IPS DF 4.7 (cell line): ENCODE measurements at regions not wholly inside any gene's neighbourhood (a gene's known extent, or its start where the extent isn't known, plus 50 kb on each side); places are given as distances from the start of the nearest gene placed in this dataset.
A peak's percentile ranks its signal among the peaks of the same experiment; 100 is the strongest.

Experiments used
- DNase-seq: peaks from one replicate; pipeline ENCODE4 v3.0.0-alpha.2; 2013; ENCODE audit warnings: low spot score; ENCODE audit errors: extremely low read depth

DNA sequence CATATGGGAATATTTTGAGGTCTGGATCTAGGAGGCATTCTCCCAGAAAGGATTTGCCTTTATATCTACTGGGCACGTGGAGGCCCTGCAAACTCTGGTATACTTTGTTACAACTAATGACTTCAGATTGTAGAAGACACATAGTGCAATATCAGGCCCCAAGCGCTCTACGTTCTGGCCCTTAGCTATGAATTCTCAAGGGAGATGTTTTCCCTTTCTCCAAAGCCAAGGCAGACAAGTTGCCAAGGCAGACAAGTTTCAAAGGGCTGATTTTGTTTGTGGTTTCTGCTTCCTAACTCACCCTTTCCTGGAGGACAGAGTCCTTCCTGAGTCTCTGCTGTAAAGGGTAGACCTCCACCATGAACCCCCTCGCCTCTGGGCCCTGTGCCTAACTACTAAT is 99.4 kb upstream of the CTTNBP2 start:
- no peak for DNase-seq

DNA sequence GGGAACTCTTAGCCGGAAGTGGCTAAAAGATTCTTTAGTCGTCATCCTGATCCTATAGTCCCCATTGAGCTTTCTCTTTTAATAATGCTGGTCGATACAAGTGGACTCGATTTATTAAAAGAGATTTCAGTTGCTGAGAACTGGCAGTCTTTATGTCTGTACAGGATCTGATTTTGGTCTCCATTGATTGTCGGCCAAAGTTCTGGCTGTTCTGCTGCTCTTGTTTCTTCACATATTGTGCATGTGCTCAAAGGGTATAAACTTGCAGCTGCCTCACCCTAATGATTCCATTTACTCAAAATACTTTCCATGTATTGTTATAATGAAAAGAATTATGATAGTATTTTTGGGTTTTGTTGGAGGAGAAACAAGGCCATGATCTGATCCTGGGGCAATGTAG is 100.7 kb upstream of the CTTNBP2 start:
- no peak for DNase-seq

DNA sequence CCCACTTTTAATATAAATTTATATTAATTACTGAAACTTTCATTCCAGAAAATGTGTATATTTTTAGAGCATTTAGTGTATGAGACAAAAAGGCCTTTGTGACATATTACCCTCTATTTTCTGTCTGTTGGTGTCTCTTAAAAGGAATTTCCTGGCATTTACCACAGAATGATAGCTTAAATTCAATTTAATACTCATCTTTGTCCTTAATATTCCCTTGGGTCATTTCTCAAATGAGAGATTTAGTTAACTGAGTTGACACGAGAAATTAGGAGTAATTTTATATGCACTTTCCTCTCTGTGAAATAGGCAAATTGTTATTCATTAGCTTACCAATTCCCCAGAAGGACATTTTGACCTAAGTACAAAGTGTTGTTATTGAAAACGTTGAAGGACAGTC is 101.7 kb upstream of the CTTNBP2 start:
- no peak for DNase-seq

DNA sequence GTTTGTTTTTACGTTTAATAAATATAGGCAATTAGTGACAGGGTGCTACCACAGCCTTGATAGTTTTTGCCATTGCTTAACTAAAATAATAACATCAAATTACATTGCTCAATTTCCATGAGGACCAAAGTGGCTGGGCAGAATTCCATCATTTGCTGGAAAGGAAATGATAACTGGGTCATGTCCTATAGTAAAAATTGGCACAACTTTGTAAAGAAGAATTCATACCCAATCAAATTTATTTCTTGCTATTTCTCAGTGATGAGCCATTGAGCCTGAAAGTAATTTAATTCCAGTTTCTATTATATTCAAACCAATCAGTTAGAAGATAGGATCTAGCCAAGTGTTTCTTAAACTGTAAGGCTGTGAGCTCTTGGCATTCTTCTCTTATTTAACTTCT is 102.2 kb upstream of the CTTNBP2 start:
- no peak for DNase-seq

DNA sequence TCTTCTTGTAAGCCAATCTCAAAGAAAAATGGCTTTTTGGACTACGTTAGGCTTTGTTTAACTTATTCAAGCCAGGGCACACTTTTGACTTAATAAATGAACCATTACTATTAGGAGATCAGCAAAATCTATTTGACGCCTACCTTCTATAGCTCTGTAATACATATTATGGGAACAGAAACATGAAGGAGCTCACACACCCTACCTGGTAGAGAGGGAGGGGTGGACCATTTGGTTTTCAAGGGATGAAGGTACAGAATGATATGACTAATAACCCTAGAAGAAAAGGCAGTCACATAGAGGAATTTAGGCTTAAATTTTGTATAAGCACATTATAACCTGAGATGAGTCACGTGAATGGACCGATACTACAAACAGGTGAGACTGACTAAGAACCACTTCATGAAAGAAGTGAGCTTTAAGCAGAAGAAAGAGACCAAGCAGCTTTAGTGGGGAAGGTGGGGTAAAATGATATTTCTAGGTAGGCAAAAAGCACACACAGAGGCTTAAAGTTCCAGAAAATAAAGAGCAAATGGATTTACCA is 106.8 kb upstream of the CTTNBP2 start:
- DNase-seq: no peak

DNA sequence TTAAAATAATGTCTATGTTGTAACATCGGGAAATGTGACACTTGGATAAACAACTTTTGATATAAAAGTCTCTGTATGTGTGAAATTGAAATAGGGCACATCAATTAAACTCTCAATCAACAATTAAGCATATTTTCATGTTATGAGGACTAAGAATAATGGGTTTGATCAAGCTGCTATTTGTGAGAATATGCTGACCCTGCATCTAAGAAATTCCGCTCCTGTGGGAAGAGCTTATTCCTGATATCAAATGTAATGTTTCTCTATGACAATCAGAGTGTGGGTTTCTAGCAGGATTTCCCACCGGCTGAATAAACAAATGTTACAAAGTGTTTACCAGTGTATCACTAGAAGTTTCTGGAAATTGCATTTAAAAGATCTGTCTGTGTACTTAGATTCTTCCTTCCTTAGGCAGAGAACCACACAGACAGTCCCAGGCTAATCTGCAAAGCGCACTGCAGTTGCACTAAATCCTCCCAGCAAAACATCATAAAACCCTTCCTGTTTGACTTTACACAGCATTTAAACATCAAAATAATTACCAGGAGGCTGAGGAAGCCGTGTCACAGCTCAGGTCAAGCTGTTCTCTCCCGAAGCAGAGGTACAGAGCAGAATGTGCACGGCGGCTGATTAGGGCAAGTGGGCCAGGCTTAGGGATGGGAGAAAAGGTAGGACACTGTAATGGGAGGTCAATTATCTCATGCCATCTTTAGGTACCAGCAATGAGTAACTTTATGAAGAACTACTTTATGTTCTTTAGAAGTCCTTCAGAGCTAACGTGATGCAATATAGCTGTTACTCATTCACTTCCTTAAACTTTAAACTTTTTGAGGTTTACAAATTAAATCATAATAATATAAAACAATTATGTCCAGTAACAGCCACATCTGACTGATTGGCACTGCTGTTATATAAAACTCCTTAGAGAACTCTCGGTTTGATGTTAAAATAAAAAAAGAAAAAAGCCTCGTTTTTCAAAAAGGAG is 109.1 kb upstream of the CTTNBP2 start:
- DNase-seq: no peak

DNA sequence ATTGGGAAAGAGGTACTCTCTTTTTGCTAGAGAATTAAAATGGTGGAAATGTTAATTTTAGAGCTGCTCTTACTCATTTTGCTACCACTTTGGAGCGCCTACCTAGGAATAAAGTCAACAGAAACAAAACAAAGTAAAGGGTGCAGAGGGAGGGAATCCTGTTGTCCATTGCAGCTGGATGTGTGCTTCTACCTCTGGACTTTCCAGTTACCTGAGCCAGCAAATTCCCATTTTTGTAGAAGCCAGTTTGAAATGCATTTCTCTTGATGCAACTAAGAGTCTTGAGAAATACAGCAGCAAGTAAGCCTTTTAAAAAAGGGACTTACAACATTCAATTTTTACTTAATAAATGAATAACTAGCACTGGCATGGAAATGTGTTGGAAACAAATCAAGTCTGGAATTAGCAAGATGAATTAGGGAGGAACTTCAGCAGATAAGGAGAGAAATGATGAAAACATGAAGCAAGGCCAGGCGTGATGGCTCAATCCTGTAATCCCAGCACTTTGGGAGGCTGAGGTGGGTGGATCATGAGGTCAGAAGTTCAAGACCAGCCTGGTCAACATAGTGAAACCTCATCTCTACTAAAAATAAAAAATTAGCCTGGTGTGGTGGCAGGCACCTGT is 113.5 kb upstream of the CTTNBP2 start:
- no peak for DNase-seq

DNA sequence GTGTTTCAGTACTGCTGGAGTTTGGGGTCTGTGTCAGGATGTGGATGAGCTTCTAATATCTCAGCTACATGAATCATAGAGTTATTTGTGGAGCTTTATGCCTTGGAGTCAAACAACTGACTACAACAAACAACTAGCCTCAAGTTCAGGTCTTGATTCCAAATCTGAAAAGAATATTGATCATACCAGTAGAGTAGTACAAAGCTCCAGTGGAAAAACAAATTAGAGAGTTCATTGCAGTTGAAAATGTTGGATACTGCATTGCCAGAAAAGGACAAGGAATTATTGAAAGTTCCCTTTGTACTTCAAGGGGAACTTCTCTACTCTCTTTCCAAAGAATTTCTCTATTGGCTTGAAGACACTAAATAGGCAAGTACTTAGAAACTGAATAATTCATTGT is 117.6 kb upstream of the CTTNBP2 start:
- no peak for DNase-seq

DNA sequence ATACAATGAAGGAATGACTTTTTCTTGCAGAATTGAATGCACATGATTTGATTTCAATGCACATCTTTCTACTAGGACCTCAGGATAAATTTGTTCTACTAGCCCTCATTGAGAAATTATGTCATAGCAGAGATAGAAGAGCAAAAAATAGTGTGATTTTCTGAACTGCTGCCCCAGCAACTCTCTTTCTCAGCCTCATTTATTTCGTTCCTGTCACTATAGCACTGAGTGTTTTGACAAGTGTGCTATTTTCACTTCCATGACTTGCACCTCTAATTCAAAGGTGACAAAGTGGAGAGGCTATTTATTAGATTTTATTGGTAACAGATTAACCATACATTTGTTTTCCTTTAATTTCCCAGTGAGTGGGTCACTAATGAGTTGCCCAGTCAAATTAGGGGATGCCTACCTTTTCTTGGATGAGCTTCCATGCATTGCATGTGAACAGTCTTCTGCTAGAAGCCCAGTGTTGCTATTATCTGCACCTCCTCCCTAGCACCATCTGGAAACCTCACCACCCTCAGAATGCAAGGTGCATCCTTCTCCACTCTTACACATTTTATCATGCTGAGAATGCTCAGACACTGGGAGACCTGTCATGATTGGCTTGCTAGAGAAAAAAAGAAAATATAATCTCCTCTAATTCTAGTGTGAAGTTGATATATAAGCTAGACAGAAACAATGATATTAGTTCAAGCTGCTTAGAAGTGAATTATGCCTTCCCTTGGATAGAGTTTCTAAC is 119.6 kb upstream of the CTTNBP2 start:
- no peak for DNase-seq

DNA sequence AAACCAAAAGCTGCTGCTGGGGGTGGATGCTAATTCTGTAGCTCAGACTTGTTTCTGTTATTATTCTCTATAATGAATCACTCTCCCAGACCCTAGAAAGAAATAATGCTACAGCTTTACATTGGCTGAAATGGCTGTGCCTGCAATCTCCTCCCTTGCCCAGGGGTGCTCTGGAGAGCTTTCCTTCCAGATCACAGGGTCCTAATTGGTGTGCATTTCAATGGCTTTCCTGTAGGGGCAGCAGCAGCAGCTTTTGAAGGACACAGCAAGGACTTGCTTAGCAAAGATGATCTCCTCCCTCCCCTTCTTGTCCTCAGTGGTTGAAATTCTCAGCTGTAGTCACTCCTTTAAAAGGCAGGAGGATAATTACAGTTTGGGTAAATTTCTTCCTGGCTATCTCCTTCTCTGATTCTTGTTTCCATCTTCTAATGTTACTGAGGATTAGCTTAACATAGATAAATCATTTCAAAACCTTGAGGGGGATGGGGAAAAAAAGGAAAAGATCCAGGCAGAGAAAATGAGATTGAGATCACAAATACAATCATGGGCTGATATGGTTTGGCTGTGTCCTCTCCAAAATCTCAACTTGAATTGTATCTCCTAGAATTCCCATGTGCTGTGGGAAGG is 120.2 kb upstream of the CTTNBP2 start:
- peak; percentile 82 for DNase-seq

DNA sequence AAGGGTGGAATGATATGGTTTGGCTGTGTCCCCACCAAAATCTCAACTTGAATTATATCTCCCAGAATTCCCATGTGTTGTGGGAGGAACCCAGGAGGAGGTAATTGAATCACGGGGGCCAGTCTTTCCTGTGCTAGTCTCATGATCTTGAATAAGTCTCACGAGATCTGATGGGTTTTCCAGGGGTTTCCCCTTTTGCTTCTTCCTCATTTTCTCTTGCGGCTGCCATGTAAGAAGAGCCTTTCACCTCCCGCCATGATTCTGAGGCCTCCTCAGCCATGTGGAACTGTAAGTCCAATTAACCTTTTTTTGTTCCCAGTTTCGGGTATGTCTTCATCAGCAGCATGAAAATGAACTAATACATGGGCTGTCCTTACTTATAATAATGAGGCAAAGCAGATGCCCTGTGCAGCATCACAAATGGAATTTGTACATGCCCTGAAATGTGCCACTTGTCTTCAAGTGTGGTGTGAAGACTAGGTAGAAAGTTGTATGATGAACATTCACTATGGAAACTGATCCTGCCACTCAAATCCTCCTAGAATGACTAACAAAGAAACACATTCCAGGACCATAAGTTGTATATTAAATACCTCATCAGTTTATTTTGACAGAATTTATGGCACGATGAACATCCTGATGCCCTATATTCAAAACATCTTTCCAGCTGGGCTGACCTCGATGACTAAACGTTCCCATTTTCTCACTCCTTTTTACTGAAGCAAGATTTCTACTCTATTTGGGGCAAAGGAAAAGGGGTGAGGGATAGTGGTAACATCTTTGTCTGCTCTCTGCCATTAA is 122.8 kb upstream of the CTTNBP2 start:
- DNase-seq: no peak

DNA sequence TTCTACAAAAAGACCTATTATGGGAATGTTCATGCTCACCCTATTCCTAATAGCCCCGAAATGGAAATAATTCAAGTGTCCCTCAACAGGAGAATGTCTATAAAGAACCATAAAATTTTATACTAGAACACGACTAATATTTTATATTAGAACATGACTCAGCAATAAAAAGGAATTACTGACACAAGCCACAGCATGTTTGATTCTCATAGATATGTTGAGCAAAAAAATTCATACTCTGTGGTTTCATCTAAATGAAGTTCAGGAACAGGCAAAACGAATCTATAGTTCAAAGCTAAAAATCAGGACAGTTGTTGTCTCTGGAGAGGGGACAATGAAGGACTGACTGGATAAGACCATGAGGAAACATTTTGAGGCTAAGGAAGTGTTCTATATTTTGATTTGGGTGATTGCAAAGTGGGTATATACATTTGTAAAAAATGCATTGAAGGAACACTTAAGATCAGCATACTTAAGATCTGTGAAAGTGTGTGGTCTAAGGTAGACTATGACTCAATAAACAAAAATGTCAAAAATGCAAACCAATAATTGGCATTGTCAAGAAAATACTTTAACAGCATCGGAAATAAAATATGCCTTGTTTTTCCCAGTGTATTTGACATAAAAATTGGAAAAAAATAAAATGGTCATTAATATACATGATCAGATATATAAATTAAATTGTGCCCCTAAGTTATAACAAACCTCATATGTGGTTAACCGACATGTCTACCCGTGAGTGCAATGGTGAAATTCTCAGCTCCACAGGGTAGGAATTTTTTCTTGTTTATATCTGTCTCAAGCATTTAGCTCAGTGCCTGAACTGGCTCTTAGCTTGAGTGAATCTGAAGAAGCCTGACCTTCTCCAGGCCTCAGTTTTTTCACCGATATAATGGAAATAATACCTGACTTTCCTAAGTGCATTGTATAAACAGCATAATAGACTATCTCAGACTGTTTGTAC is 124.9 kb upstream of the CTTNBP2 start:
- no peak for DNase-seq

DNA sequence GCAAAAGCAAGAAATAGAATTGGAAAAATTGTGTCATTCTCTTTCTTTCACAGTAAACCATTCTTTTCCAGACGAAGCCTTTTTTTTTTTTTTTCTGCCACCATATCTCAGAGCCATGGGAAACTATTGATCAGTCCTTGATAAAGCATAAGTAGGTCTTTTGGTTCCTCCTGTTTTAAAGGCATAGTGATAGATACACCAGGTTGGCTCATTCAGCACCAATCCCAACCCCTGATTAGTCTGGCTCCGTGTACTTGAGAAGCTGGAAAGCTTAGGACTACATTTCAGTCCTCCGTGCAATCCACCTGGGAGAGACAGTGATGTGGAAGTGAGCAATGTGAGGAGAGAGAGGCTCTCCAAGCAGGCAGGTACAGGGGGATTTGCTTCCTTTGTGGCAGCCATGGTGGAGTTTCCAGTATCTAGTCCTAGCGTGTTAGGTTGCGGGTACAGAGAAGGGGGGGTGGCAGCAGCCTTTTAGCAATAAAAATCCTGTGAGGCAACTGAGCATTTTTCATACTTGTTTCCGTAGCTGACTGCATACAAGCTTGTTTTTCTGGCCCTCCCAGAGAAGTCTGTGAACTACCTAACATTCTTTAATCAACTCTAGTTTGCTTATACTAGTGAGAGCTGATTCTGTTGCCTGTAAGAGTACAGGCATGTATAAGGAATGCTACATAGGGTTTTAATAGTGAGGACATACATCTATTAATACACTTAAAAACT is 127.4 kb upstream of the CTTNBP2 start:
- no peak for DNase-seq

DNA sequence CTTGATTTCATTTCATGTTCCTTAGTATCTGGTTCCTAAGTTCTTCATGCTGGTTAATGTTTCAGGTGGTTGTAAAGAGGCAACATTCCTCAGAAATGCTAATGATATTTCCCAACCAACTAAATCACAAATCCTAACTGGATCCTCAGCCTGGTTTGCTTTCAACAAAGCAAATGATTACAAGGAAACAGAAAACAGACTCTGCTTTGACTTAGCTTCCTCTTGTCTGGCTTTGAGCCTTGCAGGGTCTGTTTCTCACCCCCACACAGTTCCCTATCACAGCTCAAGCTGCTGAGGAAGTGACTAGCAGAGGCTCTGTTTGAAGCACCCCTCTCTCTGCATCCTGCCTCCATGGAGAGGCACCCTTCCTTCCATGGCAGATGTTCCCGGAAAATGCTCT is 130.2 kb upstream of the CTTNBP2 start:
- no peak for DNase-seq

DNA sequence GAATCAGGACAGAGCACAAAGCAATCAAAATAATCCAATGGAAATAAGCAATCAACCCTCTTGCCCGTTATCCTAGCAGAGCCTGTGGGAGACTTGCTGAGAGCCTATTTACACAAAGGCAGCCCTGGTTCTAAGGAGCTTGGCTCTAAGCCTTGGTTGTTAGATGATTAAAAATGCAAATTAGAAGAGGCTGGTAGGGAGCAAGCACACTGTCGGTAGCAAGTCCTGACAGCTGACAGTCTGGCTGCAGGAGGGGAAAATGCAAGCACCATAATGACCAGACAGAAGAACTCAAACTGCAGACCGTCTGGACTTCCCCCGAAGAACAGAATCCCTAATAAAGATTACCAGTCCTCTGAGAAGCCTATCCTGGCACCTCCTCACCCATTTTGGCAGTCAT is 131.8 kb upstream of the CTTNBP2 start:
- DNase-seq: no peak

DNA sequence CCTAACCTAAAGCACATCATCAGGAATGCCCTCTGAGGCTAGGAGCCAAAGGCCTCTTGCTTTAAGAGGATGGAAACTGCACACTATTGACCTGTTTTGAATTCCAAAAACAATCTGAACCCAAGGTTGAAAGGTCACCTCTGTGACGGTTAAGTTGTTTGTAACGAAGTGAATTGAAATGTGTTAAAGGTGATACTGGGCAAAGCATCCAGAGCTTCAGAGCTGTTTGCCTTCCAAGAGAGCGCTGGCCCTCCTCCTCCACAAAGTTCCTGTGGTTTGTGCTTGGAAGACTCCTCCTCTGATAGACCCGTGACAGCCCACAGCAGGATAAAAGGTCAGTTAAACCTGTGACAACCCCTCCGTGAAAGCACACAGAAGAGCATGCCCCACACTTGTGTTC is 133.7 kb upstream of the CTTNBP2 start:
- DNase-seq: no peak

DNA sequence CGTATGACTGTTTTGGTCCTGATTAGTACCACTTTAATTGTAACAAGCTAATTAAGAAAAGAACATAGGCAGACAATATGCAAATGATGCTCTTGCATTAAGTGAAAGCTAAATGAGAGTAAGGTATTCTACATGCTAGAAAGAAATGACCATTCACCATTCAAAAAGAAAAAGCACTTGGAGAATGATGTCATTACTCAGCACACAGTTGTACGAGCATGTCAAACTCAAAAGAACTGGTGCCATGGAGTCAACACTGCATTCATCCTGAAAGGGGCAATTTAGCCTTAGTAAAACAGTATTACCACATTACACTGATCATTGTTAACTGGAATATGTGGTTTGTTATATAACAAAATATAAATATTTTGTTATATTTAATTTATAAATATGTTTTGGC is 136.2 kb upstream of the CTTNBP2 start:
- no peak for DNase-seq

DNA sequence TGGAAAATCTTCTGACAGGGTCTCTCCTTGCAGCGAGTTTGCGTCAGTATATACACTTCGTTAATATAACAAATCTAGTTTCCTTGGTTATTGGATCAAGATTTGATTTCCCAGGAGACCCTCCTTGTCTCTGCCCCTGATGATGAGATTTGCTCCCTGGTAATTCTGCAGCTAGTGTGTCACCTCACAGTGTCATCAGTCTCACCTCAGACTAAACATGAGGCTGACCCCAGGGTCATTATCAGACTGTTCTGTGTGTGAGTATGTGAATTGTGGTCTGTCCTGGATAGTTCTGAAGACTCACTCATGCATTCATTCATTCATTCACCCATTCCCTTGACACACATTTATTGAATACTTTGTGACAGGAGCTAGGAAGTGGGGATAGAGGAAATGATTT is 138.4 kb upstream of the CTTNBP2 start:
- DNase-seq: no peak
